ENCODE measurements at regions not wholly inside any gene's neighbourhood (a gene's known extent, or its start where the extent isn't known, plus 50 kb on each side); places are given as distances from the start of the nearest gene placed in this dataset.

- TF ChIP-seq POLR2AphosphoS5 (IDR thresholded peaks at IDR 0.05; ENCODE audit: insufficient read depth in 1 of 2, low read depth in 1 of 2) (no peak), CTCF (IDR thresholded peaks at IDR 0.05) (no peak), POLR2A (IDR thresholded peaks at IDR 0.05) (no peak)
Measured at GRCh38 chr3:137866001-137866400, 101.9 kb downstream of the SOX14 start.

All from vagina (tissue), 2 donors.